H1 (cell line): ENCODE measurements at regions not wholly inside any gene's neighbourhood (a gene's known extent, or its start where the extent isn't known, plus 50 kb on each side); places are given as distances from the start of the nearest gene placed in this dataset.

ENCODE experiments used
- CHD2 ChIP-seq: IDR thresholded peaks from 2 replicates; pipeline ENCODE4 v1.6.1; 2012; ENCODE audit warnings: low read length, improper control_type of control experiment
- CTCF ChIP-seq, 3 experiments: IDR thresholded peaks; 1 replicate in 2 of 3; 2 replicates in 1 of 3; pipeline versions ENCODE4 v1.5.1 to v1.6.1; 2011; ENCODE audit warnings: low read length in 3 of 3, mild to moderate bottlenecking in 3 of 3, inconsistent platforms in 2 of 3, low read depth in 1 of 3, moderate library complexity in 1 of 3; ENCODE audit not compliant: insufficient read depth in 1 of 3; ENCODE audit errors: control extremely low read depth in 1 of 3
- POLR2AphosphoS5 ChIP-seq: IDR thresholded peaks from 2 replicates; pipeline ENCODE4 v1.6.1; 2011; ENCODE audit warnings: low read depth, low read length
- RNF2 ChIP-seq: fragments of 200-900, 300-1000 bp; sonication (generic); IDR thresholded peaks from 2 replicates; pipeline ENCODE4 v1.7.1; 2016; ENCODE audit warnings: borderline replicate concordance, low read depth, mild to moderate bottlenecking, antibody characterized with exemption, low read length; ENCODE audit not compliant: poor library complexity, severe bottlenecking; ENCODE audit errors: missing control alignments
- SIN3A ChIP-seq, 2 experiments: IDR thresholded peaks in 1 of 2; conservative IDR thresholded peaks in 1 of 2; 2 replicates each; pipeline ENCODE4 v1.6.1; 2011 to 2012; ENCODE audit warnings: low read length in 2 of 2, improper control_type of control experiment in 1 of 2, low read depth in 1 of 2, mild to moderate bottlenecking in 1 of 2

GRCh38 chr2:156745619-156746018 lies 309.4 kb downstream of the GPD2 start:
- TF ChIP-seq CTCF (IDR thresholded peaks at IDR 0.05; ENCODE audit: control extremely low read depth in 1 of 3, insufficient read depth in 1 of 3, low read depth in 1 of 3, low read length in 3 of 3) = no peak
- no peak for TF ChIP-seq POLR2AphosphoS5
- no peak for TF ChIP-seq RNF2
- no peak for TF ChIP-seq SIN3A (conservative IDR thresholded peaks at IDR 0.05 in 1 of 2, IDR thresholded peaks at IDR 0.05 in 1 of 2; ENCODE audit: low read depth in 1 of 2, low read length in 2 of 2)
- TF ChIP-seq CHD2 = no peak
